HG02981 (cell line): ENCODE measurements at regions not wholly inside any gene's neighbourhood (a gene's known extent, or its start where the extent isn't known, plus 50 kb on each side); places are given as distances from the start of the nearest gene placed in this dataset.

Source experiments
- ATAC-seq: cut with Tn5 transposase; IDR thresholded peaks from one replicate; pipeline ENCODE4 v1.9.1; 2021; ENCODE audit warnings: mild to moderate bottlenecking, moderate library complexity; ENCODE audit not compliant: unreplicated experiment

- no peak for ATAC-seq
Observed at GRCh38 chr2:128797092-128797491, 478.4 kb upstream of the HS6ST1 start.

- no peak for ATAC-seq
Observed at GRCh38 chr2:128797533-128797932, 478.9 kb upstream of the HS6ST1 start.

- no peak for ATAC-seq
Observed at GRCh38 chr2:128797937-128798336, 479.3 kb upstream of the HS6ST1 start.

GRCh38 chr2:128798502-128799283 lies 480.0 kb upstream of the HS6ST1 start:
- no peak for ATAC-seq

GRCh38 chr2:128799284-128799552 lies 480.6 kb upstream of the HS6ST1 start:
- ATAC-seq, result no peak

GRCh38 chr2:128799730-128800129 lies 481.1 kb upstream of the HS6ST1 start:
- ATAC-seq, result no peak

GRCh38 chr2:128801576-128801975 lies 482.9 kb upstream of the HS6ST1 start:
- no peak for ATAC-seq

GRCh38 chr2:128803222-128803621 lies 484.6 kb upstream of the HS6ST1 start:
- ATAC-seq, result no peak

GRCh38 chr2:128805237-128805636 lies 486.6 kb upstream of the HS6ST1 start:
- no peak for ATAC-seq

GRCh38 chr2:128805918-128806317 lies 487.2 kb upstream of the HS6ST1 start:
- no peak for ATAC-seq

GRCh38 chr2:128807317-128807716 lies 488.6 kb upstream of the HS6ST1 start:
- ATAC-seq, result no peak

- no peak for ATAC-seq
Observed at GRCh38 chr2:128808462-128809258, 490.0 kb upstream of the HS6ST1 start.

- ATAC-seq, result no peak
Observed at GRCh38 chr2:128809259-128809636, 490.6 kb upstream of the HS6ST1 start.

- ATAC-seq, result no peak
Observed at GRCh38 chr2:128809880-128810279, 491.2 kb upstream of the HS6ST1 start.

GRCh38 chr2:128812183-128812940 lies 493.7 kb upstream of the HS6ST1 start:
- no peak for ATAC-seq

- no peak for ATAC-seq
Observed at GRCh38 chr2:128813352-128814034, 494.8 kb upstream of the HS6ST1 start.

GRCh38 chr2:128815248-128815647 lies 496.6 kb upstream of the HS6ST1 start:
- ATAC-seq, result no peak

- no peak for ATAC-seq
Observed at GRCh38 chr2:128817171-128817570, 498.5 kb upstream of the HS6ST1 start.

GRCh38 chr2:128817813-128818212 lies 499.1 kb upstream of the HS6ST1 start:
- no peak for ATAC-seq

GRCh38 chr2:128818248-128818647 lies 499.6 kb upstream of the HS6ST1 start:
- ATAC-seq, result no peak
